ENCODE measurements at regions not wholly inside any gene's neighbourhood (a gene's known extent, or its start where the extent isn't known, plus 50 kb on each side); places are given as distances from the start of the nearest gene placed in this dataset.

DNA sequence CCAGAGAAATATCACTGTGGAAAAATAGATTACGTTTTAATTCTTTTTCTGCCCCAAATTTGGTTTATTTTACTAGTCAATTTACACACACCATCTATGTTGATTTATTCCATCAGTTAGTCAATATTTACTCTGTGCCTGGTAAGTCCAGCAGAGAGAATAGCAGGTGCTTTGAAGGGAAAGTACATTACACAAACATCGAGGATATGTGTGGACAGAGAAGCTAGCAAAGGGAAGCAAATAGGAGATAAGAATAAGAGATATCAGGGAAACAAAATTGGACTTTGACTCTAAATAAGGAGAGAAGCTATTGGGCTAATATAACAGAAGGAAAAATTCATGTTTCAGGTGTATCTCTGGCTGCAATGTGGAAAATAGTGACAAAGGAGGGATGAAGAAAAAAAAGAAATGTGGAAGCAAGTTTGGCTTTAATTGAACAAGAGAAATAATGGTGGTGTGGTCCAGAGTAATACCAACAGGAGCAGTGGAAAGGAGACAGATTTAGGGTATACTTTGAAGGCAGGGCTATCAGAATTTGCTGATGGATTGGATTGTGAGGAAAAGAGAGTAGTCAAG, 587.7 kb upstream of the CDH6 start:
- H3K4me3 ChIP-seq (replicated peaks in 1 of 3; ENCODE audit: insufficient read depth in 1 of 3, low read depth in 1 of 3, low read length in 3 of 3) = no peak overlapping the region
- peaks cover 4% of the 10 kb centered on the region for H3K9me3 ChIP-seq (replicated peaks; ENCODE audit: control insufficient read depth, insufficient read depth, low read length)
- no peaks in the 10 kb centered on the region for H3K36me3 ChIP-seq (ENCODE audit: control insufficient read depth in 2 of 2, extremely low read depth in 1 of 2, insufficient read depth in 2 of 2, low read length in 2 of 2)
- no peaks in the 10 kb centered on the region for H3K4me1 ChIP-seq (ENCODE audit: control insufficient read depth, extremely low read depth, insufficient read depth, low read length)
- POLR2A ChIA-PET = no interaction called here
- no peaks in the 10 kb centered on the region for H4K20me1 ChIP-seq (replicated peaks; ENCODE audit: control insufficient read depth, extremely low read depth, insufficient read depth, low read length)
- H3K9me1 ChIP-seq (replicated peaks; ENCODE audit: control insufficient read depth, extremely low read depth, insufficient read depth, low read length) = no peaks in the 10 kb centered on the region
- TF ChIP-seq EZH2 (IDR thresholded peaks at IDR 0.05; ENCODE audit: borderline replicate concordance, low read depth, low read length, severe bottlenecking) (no peak), MYC (IDR thresholded peaks at IDR 0.05; ENCODE audit: low read depth, low read length) (no peak), POLR2AphosphoS5 (IDR thresholded peaks at IDR 0.05; ENCODE audit: insufficient read depth, low read depth, low read length) (no peak), POLR2A (IDR thresholded peaks at IDR 0.05; ENCODE audit: low read depth, low read length) (no peak), JUN (IDR thresholded peaks at IDR 0.05; ENCODE audit: borderline replicate concordance, insufficient read depth, insufficient read length, low read depth) (no peak), FOS (IDR thresholded peaks at IDR 0.05; ENCODE audit: borderline replicate concordance, insufficient read depth, low read length) (no peak), GATA2 (IDR thresholded peaks at IDR 0.05; ENCODE audit: insufficient read depth, insufficient read length, low read depth, low read length) (no peak)
- TF ChIP-seq, protein P1, sequence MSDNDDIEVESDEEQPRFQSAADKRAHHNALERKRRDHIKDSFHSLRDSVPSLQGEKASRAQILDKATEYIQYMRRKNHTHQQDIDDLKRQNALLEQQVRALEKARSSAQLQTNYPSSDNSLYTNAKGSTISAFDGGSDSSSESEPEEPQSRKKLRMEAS (IDR thresholded peaks at IDR 0.05; ENCODE audit: insufficient read depth, insufficient read length) = no peak
- TF ChIP-seq, protein P2, sequence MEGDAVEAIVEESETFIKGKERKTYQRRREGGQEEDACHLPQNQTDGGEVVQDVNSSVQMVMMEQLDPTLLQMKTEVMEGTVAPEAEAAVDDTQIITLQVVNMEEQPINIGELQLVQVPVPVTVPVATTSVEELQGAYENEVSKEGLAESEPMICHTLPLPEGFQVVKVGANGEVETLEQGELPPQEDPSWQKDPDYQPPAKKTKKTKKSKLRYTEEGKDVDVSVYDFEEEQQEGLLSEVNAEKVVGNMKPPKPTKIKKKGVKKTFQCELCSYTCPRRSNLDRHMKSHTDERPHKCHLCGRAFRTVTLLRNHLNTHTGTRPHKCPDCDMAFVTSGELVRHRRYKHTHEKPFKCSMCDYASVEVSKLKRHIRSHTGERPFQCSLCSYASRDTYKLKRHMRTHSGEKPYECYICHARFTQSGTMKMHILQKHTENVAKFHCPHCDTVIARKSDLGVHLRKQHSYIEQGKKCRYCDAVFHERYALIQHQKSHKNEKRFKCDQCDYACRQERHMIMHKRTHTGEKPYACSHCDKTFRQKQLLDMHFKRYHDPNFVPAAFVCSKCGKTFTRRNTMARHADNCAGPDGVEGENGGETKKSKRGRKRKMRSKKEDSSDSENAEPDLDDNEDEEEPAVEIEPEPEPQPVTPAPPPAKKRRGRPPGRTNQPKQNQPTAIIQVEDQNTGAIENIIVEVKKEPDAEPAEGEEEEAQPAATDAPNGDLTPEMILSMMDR (IDR thresholded peaks at IDR 0.05; ENCODE audit: extremely low read depth in 1 of 2, insufficient read depth in 1 of 2, low read depth in 1 of 2, low read length in 2 of 2) = no peak
- no peak overlapping the region for H3K9ac ChIP-seq (replicated peaks; ENCODE audit: extremely low read depth, insufficient read depth, low read length)
- CTCF ChIA-PET = no interaction called here
- H2AFZ ChIP-seq (ENCODE audit: low read depth, low read length) = no peak overlapping the region
- DNase-seq (ENCODE audit: low read depth, low spot score) = no peak
- no peak for FAIRE-seq
- no peaks in the 10 kb centered on the region for H3K27me3 ChIP-seq (ENCODE audit: control insufficient read depth in 2 of 2, insufficient read depth in 2 of 2, low read length in 2 of 2)
- no TSS peak for BruUV-seq (replicated peaks)
- no peak overlapping the region for H3K4me2 ChIP-seq (ENCODE audit: insufficient read depth, low read length)
- H3K27ac ChIP-seq (ENCODE audit: insufficient read depth, low read depth, low read length) = no peak overlapping the region
- dilution Hi-C loops (cut with MboI; ENCODE audit: extremely low pct_ligation_motif_present, low sequenced_read_pairs) = no loop called here
- H3K79me2 ChIP-seq (ENCODE audit: control insufficient read depth, insufficient read depth, low read length) = no peaks in the 10 kb centered on the region
- intact Hi-C loops (cut with micrococcal nuclease) = no loop called here

Measured in endothelial cell of umbilical vein (primary cell).